HG02981 (cell line): ENCODE measurements at regions not wholly inside any gene's neighbourhood (a gene's known extent, or its start where the extent isn't known, plus 50 kb on each side); places are given as distances from the start of the nearest gene placed in this dataset.
A peak's percentile ranks its signal among the peaks of the same experiment; 100 is the strongest.
"Not testable (repeated sequence)": the region's sequence is repeated elsewhere in the genome, so short reads cannot be mapped to it uniquely, and the experiment has no call there.

Experiments
- ATAC-seq: cut with Tn5 transposase; IDR thresholded peaks from one replicate; pipeline ENCODE4 v1.9.1; 2021; ENCODE audit warnings: mild to moderate bottlenecking, moderate library complexity; ENCODE audit not compliant: unreplicated experiment

GRCh38 chr13:75986818-75987217, 350.7 kb downstream of the LMO7 start:
- ATAC-seq: peak; percentile 98

- ATAC-seq: no peak
These were observed 349.0 kb downstream of the LMO7 start for GRCh38 chr13:75985132-75985531.

- no peak for ATAC-seq
These were observed 342.7 kb downstream of the LMO7 start for GRCh38 chr13:75978818-75979217.

- ATAC-seq: no peak
These were observed 332.1 kb downstream of the LMO7 start for GRCh38 chr13:75968103-75968838.

GRCh38 chr13:75963302-75963701, 327.2 kb downstream of the LMO7 start:
- no peak for ATAC-seq

- no peak for ATAC-seq
These were observed 325.8 kb downstream of the LMO7 start for GRCh38 chr13:75961911-75962310.

- ATAC-seq: peak; percentile 95
These were observed 324.4 kb downstream of the LMO7 start for GRCh38 chr13:75960538-75960994.

- ATAC-seq: no peak
These were observed 323.8 kb downstream of the LMO7 start for GRCh38 chr13:75959861-75960481.

- ATAC-seq: not testable (repeated sequence)
These were observed 317.5 kb downstream of the LMO7 start for GRCh38 chr13:75953589-75953988.

GRCh38 chr13:75947448-75947847, 311.3 kb downstream of the LMO7 start:
- no peak for ATAC-seq

GRCh38 chr13:75946536-75947284, 310.6 kb downstream of the LMO7 start:
- no peak for ATAC-seq

GRCh38 chr13:75945841-75946482, 309.8 kb downstream of the LMO7 start:
- no peak for ATAC-seq

GRCh38 chr13:75938811-75939560, 302.9 kb downstream of the LMO7 start:
- ATAC-seq: no peak

GRCh38 chr13:75936791-75937190, 300.7 kb downstream of the LMO7 start:
- no peak for ATAC-seq

- ATAC-seq: no peak
These were observed 299.7 kb downstream of the LMO7 start for GRCh38 chr13:75935805-75936204.

GRCh38 chr13:75934889-75935288, 298.8 kb downstream of the LMO7 start:
- ATAC-seq: no peak

GRCh38 chr13:75932636-75933035, 296.5 kb downstream of the LMO7 start:
- no peak for ATAC-seq

- no peak for ATAC-seq
These were observed 295.0 kb downstream of the LMO7 start for GRCh38 chr13:75931116-75931515.

- no peak for ATAC-seq
These were observed 292.9 kb downstream of the LMO7 start for GRCh38 chr13:75929076-75929475.

GRCh38 chr13:75927183-75927669, 291.1 kb downstream of the LMO7 start:
- no peak for ATAC-seq
